ENCODE measurements at regions not wholly inside any gene's neighbourhood (a gene's known extent, or its start where the extent isn't known, plus 50 kb on each side); places are given as distances from the start of the nearest gene placed in this dataset.

- TF ChIP-seq CTCF (IDR thresholded peaks at IDR 0.05; ENCODE audit: insufficient read depth, low read length, poor library complexity, severe bottlenecking): no peak
- TF ChIP-seq EZH2phosphoT487 (conservative IDR thresholded peaks at IDR 0.05; ENCODE audit: low read length): no peak
Measured at GRCh38 chr13:97110936-97111335, 111.2 kb upstream of the MBNL2 start.
